HG02610 (cell line): ENCODE measurements at regions not wholly inside any gene's neighbourhood (a gene's known extent, or its start where the extent isn't known, plus 50 kb on each side); places are given as distances from the start of the nearest gene placed in this dataset.

Source experiments
- ATAC-seq: cut with Tn5 transposase; IDR thresholded peaks from one replicate; pipeline ENCODE4 v1.9.1; 2021; ENCODE audit warnings: mild to moderate bottlenecking, moderate library complexity; ENCODE audit not compliant: unreplicated experiment

DNA sequence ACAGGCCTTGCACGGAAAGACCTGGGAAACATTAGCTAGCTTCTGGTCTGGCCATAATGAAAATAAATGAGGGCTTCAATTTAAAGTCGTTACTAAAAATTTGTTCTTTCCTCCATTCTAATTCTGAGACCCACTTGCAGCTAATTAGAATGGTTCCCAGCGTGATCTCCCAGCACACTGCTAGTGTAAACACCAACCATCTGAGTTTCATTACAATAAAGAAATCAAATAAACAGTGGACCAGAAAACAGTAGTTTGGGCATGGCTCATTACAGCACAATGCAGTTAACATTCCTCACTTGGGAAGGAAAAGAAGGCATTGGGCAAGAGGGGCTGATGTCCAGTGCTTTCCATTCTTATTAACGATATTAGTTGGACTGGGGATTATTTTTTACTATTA is 410.9 kb upstream of the SOX9 start:
- ATAC-seq, result no peak

DNA sequence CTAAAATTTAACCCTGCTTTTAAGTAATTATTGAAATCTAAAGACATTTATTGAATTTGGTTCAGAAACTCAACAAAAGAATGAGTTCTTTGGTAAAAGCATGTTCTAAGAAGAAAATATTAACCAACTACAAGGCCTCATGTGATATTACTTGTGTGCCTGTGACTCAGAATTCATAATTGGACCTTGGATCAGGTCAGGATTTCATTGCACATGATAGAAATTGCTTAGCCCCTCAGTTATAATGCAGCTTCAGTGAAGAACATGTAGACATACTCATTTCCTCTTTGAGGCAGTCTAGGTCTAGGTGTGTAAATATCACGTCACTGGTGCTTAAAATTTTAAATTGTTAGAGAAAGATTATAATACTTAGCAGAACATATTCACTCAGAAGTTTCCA is 410.0 kb upstream of the SOX9 start:
- ATAC-seq, result no peak

DNA sequence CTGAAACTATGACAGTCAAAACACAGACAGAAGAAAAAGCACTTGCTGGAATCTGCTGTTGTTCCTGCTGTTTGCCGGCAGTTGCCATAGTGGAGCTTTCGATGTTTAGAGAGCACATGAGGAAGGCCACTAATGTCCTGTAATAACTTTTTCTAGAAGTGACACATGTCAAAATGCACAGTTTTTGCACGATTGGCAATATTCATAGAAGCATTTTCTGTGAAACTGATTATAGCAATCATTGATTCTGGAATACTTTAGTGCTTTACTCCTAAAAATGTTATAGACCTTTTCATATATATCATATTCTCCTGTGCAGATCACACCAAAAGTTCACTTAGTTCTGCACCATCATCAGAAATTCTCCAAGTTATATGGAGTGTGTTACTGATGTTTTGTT is 407.0 kb upstream of the SOX9 start:
- no peak for ATAC-seq

DNA sequence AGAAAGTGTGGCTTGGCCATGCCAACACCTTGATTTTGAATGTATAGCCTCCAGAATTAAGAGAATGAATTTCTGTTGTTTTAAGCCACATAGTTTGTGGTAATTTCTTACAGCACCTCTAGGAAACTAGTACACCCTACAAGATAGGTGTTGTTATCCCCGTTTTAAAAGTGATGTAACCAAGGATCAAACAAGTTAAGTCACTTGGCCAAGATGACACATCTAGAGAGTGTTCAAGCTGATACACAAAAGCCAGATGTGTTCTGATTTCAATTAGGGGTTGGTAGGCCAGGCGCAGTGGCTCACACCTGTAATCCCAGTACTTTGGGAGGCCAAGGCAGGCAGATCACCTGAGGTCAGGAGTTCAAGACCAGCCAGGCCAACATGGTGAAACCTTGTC is 396.5 kb upstream of the SOX9 start:
- ATAC-seq, result no peak

DNA sequence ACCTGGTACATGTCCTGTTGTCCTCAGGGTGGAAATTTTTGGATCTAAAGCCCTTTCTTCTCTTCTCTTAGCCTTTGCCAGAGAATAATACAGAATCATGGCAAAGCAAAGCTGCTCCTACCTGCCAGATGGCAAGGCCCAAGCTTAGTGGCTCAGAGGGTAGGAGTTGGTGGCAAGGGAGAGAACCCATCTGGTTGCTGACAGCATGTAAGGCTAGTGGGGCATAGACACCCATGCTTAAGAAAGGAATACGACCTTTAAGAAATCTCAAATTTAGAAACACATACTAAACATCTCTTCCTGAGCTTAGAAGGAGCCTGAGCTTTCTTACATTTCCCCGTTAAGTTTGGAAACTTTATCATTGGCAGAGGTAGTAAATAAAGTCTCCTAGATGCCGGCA is 395.0 kb upstream of the SOX9 start:
- ATAC-seq, result no peak

DNA sequence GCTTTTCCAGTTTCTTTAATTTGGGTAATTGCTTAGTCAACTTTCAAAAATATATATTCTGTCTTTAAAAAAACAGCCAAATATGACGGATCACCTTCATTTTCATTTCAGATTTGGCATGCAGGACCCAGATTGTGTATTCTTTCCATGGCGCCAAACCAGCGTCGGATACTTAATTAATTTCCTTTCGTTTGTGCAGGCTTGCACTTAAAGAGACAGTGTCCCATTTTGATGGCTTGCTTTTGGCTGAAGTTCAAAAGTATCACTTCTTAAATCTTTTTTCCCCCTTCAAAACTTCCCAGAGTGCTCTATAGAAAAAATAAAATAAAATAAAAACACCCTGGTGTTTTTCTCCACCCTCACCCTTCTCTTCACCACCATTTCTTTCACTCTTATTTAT is 394.5 kb upstream of the SOX9 start:
- ATAC-seq, result no peak

DNA sequence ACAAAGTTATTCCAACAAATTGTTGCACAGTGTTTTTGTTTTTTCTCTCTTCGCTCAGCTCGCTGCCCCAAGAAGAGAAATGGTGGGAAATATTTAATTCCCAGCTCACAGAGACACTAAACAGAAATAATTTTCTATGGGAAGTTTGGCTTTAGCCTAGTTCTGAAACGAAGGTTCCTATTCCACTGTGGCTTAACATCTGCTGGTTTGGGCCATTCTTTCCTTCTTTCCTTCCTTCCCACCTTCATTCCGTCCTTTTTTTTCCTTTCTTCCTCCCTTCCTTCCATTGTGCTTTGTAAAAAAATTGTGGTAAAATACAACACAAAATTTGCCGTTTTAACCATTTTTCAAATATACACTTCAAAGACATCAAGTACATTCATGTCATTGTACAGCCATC is 393.5 kb upstream of the SOX9 start:
- ATAC-seq, result no peak

DNA sequence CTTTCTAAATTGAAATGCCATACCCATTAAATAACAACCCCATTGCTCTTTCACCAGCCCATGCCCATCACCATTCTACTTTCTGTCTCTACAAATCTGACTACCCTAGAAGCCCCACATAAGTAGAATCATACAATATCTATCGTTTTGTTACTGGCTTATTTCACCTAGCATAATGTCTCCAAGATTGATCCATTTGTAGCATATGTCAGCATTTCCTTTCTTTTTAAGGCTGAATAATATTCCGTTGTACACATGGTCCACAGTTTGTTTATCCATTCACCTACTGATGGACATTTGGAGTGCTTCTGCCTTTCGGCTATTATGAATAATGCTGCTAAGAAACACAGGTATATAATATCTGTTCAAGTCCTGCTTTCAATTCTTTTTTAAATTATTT is 393.1 kb upstream of the SOX9 start:
- ATAC-seq, result no peak

DNA sequence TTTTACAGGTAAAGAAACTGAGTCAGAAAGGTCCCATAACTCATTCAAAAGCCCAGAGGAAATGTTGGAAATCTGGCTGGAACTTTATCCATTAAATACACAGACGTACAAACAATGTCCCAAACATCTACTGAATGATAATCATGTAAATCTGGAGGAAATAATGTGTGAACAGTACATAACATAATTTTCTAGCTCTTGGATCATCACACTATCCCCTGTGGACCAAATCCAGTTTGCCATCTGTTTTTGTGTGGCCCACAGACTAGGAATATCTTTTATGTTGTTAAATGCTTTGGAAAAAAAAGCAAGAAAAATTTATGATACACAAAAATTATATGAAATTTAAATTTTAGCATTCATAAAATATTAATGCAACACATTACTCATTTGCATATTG is 389.9 kb upstream of the SOX9 start:
- ATAC-seq, result no peak

DNA sequence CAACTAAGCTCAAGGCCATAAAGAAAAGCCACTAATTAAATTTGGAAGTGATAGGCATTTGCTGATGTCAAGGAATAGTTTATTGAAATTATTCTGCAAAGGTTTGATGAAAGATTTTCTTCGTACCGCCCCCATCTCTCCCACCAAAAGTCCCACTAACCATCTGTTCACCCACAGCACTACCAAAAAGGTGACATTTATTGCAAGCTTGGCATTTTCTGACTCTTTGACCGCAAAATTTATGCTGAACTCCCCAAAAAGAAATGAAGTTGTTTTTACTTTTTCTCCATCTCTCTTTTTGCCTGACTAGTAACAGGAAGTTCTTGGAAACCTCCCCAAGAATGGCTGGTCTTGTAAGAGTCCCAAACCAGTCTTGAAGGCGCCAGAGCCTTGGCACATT is 384.9 kb upstream of the SOX9 start:
- no peak for ATAC-seq

DNA sequence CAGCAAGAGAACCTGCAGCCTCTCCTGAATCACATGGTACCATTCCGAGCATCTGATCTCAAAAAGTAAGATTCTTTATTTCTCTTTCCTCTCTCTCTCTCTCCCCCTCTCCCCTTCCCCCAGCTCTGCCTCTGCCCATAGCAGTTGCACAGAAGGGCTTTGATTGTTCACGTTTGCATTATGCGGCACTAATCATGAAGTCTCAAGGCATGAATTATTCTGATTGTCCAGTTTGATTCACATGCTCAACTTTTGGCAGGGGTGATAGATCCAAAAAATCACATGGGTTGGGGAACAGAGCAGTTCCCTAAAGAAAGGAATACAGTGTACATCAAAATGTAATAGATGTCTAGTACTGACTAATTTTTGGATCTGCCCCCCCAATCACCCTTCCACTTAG is 380.0 kb upstream of the SOX9 start:
- no peak for ATAC-seq

DNA sequence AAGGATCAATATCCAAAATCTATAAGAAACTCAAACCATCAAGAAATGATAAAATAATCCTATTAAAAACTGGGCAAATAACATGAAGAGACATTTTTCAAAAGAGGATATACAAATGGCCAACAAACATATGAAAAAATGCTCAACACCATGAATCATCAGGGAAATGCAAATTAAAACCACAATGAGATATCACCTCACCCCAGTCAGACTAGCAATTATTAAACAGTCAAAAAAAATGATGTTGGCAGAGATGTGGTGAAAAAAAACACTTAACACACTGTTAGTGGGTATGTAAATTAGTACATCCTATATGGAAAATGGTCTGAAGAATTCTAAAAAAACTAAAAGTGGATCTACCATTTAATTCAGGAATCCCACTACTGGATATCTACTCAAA is 379.0 kb upstream of the SOX9 start:
- no peak for ATAC-seq

DNA sequence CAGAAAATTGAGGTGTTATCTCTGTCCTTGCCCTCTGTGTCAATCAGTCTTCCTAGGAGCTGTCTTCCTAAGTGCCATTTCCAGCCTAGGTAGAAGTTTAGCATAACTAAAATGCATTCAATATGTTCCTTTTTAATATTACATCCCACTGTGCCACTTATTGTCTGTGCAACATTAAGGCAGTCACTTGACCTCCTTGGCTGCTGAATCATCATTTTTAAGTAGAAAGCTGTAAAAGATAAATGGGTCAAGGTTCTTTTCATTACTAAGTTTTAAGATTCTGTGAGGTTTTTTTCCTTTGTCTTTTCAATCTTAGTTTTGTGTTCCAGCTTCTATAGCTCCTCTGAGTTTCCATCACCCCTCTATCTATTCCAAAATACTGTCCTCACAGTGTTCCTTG is 371.9 kb upstream of the SOX9 start:
- no peak for ATAC-seq

DNA sequence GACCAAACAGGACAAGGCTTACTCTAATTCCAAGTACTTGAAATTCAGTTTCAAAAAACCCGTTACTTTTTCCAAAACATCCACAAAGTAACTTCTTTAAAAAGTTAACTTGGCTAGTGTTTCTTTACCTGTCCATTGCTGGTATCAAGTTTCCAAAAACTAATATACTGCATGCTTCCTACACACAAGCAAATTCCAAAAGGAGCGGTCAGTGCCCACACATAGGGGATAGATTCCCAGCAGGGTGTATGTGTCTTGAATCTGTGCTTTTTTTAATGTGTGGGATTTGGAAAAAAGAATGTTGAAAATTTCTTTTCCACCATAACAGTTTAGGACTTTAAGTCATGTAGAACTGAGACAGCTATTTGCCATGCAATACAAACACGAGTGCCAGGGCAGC is 367.8 kb upstream of the SOX9 start:
- no peak for ATAC-seq

DNA sequence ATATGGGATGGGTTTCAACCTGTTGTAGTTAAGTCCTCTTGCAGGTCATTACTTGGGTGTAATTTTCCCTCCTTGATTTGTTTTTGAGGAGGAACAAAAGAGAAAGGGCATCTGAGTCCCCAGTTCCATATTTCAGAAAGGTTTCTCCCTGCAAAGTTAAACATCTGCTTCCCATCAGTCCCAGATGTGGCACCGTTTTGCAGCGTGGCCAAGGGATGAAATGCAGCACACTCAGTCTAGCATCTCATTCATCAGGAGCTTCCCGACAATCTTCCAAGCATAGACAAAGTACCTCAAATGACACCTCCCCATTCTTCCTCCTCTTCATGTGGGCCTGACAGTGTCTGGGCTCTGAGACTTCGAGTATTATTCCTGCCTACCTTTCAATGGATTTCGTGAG is 363.7 kb upstream of the SOX9 start:
- no peak for ATAC-seq

DNA sequence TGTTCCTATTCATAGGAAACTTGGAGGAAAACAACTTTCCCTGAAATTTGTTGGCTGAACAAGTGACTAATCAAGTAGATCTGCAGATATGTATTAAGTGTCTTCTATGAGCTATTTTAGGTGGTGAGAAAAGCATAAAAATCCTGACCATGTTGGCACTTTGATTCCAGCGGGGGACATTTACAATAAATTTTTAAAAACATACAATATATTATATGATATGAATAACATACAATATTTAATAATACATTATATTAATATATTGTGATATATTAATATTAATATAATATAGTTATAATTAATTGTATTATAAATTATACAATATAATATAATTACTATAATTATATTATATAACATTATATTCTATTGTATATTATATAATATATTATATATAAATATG is 362.9 kb upstream of the SOX9 start:
- ATAC-seq, result no peak

DNA sequence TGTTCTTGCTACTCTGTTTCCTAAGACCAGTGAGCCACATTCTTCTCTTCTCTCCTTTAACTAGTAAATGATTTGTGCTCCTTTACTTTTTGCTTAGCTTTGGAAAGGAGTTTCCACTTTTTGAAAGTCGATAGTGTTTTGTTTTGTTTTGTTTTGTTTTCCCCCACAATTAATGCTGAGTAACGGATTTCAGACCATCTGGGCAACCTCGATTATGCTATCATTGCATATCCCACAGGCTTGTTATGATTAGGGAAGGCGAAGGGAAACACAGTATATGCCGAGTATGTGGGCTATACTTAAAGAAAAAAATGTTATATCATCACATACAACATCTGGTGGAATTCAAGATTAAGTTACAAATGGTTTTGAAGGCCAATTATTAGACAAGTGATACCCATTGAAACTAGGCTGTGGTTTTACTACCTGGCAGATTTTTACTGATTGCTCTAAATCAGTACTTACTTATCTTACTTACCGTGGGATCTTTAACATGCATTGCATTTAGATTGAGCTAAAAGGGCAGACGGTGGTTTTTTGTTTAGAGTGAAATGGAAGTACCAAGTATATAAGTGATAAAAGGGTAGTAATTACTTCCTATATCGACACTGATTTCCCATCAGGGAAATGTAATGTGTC is 361.3 kb upstream of the SOX9 start:
- no peak for ATAC-seq

DNA sequence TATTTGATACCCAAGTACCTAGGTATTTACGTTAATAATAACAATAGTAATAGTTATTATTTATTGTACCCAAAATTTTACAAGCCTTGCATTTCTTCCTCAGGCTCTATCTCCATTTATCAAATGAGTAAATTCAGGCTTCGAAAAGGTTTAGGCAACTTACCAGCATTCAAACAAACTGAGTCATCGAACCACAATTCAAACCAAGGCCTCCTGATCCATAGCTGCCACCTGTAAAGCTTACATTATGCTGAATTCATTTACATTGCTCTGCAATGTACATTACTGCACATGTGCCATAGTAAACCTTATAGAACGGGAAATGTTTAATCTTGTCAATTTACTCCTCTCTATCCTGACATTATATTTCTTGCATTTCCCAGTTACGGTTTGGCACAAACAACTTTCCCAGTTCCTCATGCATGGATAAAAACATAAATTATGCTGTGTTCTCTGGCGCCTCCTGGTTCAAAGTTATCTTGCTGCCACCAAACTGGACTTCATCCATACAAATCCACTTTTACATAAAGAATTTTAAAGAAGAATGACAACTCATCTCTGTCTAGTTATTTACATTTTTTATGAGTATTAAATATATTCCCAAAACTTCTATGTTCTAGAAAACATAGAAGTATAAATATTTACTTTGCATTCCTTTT is 360.6 kb upstream of the SOX9 start:
- ATAC-seq, result no peak

DNA sequence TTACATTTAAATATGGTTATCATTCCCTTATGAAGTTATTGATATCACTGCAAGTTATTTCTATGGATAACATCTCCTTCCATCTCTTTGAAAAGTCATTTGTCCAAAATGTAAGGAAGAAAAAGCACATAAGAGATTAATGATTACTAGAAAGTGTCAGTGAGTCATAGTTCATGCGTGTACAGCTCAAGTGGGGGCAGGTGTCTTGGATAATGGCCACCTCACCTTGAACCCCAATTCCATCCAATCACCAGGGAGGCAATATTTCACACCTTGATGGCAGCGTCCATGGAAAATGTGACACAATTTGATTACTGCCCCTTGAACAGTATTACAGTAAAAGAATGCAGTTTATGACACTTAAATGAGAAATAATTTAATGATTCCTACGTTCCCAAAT is 358.3 kb upstream of the SOX9 start:
- no peak for ATAC-seq

DNA sequence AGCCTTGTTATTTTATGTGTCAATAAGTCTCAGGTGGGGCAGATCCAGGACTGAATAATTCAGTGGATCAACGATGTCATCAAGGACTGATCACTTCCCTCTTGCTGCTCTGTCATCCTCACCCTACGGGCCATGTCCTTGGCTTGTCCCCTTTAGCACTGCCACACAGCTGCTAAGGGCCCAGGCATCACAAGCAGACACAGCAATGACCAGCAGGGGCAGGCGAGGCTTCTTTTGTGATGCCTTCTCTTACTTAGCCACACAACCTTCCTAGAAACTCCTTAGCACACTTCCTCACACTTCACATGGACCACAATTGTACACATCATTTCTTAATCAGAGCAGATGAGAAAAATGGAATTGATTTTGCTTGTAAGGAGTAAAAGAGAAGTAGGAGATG is 356.3 kb upstream of the SOX9 start:
- ATAC-seq, result no peak

DNA sequence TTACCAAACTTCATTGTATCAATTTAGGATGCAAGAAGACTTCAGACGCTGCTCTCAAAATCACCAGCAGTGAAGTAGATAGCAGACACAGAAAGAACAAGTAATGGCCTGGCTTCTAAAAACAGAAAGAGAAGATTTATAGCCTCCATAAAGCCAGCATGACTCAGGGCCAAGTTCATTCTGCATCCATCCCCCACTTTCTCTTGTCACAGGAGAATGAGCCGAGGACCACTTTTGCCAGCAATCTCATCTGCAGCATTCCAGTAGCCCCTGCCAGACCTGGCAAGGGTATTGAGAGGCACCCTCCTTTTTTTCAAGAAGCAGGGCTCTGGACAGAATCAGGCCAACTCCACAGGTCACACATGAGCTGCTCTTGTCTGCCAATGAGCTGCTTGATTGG is 355.4 kb upstream of the SOX9 start:
- no peak for ATAC-seq

DNA sequence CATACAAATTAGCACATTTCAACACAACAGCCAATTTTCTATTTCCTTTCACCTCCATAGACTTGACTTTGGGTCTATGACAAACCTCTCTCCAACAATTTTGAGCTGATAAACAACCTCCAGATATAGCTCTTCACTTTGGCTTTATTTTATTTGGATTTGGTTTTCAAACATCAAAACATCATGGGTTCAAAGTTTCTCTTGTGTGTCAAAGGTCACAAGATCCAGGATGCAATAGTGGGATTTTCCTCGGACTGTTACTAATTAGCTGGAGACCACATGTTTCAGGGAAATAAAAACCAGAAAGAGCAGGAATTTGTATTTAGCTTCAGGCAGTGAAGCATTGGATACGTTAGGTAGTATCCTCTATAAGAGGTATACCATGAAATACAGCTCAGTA is 351.0 kb upstream of the SOX9 start:
- no peak for ATAC-seq

DNA sequence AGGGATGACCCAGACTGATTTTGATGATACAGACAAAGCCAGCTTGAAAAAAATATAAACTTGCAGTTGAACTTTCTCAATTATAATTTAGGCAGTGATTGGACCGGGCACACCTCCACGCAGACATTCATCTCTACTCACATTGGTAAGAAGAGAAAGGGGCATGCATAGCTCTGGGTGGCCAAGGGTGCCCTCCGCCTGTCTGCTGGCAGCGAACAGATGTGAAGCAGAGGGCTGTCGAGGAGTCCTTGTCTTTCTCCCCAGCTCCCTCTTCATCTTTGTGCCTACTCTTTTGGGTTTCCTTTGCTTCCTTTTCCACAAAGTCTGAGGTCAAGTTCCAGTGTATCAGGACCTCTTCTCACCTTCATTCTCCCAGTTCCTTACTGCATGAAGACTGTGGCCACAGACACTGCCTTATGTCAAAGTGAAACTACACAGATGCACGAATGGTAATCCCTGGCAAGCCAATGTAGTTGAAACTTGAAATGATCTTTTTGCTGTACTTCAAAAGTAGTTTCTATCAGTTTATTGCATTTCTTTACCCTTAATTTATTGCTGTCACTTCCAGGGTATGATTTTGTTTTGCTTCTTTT is 343.7 kb upstream of the SOX9 start:
- ATAC-seq, result no peak
